ENCODE measurements at regions not wholly inside any gene's neighbourhood (a gene's known extent, or its start where the extent isn't known, plus 50 kb on each side); places are given as distances from the start of the nearest gene placed in this dataset.
"Not testable (repeated sequence)": the region's sequence is repeated elsewhere in the genome, so short reads cannot be mapped to it uniquely, and the experiment has no call there.

DNA sequence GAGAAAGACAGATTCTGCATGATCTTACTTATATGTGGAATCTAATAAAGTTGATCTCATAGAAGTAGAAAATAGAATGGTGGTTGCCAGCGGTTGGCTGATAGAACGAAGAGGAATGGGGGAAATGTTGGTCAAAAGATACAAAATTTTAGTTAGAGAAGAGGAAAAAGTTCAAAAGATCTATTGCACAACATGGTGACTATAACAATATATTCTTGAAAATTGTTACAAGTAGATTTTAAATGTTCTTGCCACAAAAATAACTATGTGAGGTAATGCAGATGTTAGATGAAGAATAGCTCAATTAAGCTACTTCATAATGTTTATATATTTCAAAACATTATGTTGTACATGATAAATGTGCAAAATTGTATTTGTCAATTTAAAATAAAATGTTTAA is 112.3 kb upstream of the SMIM30 start:
- no peak for DNase-seq (ENCODE audit: low read depth in 3 of 3)

DNA sequence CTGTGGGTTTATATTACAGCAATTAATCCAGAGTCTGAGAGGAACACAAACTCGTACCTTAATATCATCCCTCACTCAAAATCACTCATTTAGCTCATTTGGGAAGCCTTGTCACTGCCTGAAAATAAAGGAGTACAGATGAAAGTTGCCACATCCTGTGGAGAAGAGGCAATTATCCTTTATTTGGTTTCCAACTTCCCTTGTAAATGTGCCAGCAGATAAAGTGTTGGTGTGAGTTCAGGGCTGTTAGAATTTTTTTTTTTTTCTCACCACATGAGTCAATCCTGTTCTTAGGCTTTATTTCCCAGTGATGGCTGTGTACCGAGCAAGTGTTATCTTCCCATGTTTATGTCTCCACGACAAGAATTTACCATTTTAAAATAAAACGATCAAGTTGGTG is 99.0 kb upstream of the SMIM30 start:
- DNase-seq (ENCODE audit: low read depth in 3 of 3): no peak

DNA sequence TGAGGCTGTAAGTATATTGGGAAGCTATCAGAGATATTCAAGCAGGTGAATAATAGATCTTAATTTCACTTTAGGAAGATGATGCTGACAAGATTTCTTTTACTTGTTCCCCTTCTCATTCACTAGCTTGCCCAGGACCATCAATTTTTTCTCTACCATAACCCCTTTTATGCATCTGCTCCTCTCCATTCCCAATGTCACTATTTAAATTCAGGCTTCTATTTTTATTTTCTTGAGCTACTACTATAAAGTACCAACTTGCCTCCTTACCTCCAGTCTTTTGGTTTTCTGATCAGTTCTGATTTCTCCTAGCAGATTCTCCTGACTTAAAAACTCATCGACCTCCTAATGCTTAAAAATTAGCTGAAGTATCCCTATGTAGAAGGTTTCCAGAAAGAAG is 97.7 kb upstream of the SMIM30 start:
- no peak for DNase-seq (ENCODE audit: low read depth in 3 of 3)

DNA sequence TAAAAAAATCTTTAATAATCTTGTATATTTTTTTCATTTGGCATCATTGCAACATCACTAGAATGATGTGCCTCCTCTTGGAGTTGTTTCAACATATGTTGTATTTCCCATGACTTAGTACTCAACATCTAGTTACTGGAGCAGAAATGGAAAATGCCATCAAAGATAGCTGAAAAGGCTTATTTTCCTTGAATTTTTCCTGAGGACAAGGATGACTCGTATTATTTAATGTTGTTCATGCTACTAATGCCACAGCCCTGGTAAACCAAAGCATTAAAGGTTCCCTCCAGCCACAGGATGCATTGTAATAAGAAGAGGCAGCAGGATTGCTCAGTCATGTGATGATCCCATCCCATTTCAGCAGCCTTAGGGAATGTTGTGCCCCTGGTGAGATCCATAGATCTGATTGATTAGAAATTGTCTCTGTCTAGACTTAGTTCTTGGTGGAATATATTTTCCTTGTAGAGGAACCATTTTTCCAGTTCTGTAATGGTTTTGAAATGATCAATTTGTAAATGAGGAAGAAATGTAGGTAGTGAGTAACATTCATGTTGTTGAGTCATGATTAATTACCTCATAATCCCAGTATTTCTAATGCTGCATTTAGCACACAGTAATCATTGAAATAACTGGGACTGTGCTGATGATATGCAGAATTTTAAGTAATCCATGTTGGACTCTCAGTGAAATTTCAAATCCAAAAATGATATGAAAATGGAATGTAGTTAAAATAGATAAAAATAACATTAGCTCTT is 91.3 kb upstream of the SMIM30 start:
- no peak for DNase-seq (ENCODE audit: low read depth in 3 of 3)

DNA sequence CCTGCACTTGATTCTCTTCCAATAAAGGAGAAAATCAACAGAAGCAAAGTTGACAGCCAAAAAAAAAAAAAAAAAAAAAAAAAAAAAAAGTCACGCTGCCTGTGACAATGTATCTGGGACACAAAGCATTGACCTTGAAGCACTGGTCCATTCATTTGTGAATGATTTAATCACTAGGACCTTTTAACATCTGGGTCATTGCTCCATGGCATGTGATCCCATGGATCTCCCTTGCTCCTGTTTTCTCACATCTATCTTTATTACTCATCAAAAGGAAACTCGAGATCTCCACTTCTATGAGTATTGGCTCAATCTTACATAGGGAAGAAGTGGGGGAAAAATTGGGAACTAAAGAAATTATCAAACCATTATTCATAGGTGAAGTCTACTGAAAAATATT is 89.6 kb upstream of the SMIM30 start:
- DNase-seq (ENCODE audit: low read depth in 3 of 3): no peak

DNA sequence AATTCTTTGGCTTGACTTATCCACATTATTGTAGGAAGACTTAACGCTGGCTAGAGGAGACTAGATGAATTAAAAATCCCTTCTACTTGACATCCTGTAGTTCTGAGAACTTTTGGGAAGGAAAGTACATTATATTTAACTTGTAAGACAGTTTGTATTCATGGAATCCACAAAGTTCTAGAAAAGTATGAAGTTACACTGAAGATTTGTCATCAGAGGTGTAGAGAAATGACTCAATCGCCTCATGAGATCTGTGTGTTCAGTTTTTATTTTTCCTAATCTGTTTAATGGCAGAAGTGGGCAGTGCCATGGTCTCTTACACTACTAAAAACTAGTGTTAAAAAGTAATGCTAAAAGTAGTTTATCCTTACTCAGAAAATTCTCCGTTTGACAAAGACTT is 89.1 kb upstream of the SMIM30 start:
- DNase-seq (ENCODE audit: low read depth in 3 of 3): no peak

DNA sequence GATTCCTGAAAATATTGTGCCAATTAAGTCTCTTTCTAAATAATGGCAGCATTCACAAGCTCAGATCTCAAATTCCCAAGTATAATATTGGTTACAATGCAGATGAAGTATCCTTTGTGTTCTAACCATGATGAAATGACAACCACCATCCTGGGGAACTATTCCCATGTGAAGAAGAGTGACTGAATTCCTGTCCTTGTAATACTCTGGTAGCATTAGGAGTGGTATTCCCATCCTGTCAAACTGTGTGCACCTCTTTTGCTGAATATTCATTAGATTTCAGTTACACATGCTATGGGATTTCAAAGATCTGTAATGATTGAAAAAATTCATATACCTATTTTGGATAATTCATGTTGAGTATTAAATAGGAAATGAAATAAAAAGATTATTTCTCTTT is 86.1 kb upstream of the SMIM30 start:
- DNase-seq (ENCODE audit: low read depth in 3 of 3): no peak

DNA sequence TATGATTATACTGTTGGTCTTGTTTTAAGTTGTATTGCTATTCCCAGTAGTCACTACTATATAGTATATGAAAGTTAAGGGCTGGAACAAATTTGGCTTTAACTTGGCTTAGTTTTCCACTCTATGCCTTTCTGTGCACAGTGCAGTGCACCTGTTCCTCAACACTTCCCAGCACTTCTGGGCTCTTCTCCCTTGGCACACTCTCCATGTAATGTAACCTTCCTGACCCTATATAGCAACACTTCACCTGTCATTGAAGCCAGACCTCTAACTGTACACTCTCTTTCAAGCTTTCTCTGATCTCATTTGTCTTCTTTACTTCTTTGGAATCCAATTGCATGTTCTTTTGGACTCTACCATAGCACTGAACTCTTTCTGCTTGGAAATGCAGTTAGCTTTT is 83.9 kb upstream of the SMIM30 start:
- DNase-seq (ENCODE audit: low read depth in 3 of 3): no peak

DNA sequence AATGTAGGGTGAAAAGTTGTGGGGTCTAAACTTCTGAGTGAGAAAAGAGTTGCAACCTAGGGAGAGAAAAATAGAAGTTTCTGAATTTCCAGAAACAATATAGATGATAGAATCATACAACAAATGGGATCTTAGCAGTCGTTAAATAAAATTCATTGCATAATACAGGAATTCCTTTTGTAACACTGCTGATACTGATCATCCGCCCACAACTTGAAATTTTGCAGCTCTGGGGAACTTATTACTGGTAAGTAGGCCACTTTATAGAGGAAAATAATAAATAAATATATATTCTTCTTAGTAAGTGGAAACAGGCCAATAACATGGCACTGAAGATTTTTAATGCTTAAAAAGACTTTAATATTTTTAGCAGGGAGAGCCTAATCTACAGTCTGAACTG is 81.9 kb upstream of the SMIM30 start:
- DNase-seq (ENCODE audit: low read depth in 3 of 3): no peak

DNA sequence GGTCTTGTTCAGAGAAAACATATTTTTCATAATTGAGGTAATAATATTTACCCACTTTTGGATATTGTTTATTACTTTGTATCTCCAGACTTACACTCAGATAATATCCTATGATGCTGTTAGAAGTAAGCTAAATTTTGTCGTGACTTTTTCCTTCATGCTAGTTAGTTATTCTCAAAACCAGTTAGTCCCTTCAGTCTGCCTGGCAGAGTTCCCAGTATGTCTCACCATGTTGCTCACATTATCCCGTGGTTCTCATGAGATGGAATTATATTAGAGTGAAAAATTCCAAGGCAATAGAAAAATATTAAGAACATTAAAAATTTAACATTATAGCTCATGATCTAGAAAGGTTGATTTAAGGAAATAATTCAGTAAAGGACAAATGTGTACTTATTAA is 81.5 kb upstream of the SMIM30 start:
- no peak for DNase-seq (ENCODE audit: low read depth in 3 of 3)

DNA sequence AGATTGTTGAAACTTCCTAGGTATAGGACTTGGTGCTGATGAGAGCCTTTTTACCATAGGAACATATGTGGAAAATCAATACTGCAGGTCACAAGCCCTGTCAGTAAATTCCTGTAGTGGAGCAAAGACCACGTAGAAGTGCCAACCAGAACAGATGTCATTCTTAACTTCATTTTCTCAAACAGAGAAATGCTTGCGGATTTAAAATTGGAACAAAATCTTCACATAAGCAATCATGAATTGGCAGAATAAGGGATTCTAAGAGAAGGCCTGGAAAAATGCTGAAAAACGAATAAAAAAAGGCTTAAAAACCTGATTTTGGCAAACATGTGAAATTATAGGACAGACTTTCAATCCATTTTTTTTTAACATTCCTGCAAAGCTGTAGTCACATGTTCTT is 80.8 kb upstream of the SMIM30 start:
- no peak for DNase-seq (ENCODE audit: low read depth in 3 of 3)

DNA sequence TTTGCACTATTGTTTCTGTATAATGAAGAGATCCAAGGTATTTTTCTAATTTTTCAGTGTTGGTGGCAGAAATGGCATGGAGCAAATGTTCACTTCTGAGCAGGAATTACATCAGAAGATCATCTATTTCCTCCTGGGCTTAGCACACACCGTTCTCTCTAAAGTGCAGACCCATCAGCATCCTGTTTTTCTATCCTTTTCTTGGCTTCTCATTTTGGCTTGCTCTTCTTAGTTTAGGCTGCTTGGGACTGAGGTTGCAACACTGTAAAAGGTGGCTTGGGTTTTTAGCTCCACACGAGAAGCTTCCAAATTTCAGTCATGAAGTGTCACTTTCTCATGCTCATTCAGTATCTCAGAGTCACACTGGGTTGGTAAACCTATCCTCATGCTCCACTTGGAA is 79.9 kb upstream of the SMIM30 start:
- no peak for DNase-seq (ENCODE audit: low read depth in 3 of 3)

DNA sequence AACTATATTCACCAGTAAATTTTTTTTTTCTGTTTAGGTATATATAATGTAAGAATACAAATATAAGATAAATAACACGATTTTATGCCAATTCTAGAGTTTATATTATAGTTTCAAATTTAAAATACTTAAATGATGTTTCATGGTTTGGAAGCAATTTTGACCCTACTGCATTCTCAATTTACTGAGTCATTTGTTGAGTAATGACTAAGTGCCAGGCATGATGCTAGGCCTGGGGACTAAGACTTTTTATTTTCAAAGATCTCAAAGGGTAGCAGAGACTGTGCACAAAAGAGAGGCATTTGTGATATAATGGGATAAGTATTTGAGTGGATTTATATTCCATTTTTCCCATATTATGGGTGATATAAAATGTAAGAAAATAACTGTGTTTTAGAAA is 78.9 kb upstream of the SMIM30 start:
- no peak for DNase-seq (ENCODE audit: low read depth in 3 of 3)

DNA sequence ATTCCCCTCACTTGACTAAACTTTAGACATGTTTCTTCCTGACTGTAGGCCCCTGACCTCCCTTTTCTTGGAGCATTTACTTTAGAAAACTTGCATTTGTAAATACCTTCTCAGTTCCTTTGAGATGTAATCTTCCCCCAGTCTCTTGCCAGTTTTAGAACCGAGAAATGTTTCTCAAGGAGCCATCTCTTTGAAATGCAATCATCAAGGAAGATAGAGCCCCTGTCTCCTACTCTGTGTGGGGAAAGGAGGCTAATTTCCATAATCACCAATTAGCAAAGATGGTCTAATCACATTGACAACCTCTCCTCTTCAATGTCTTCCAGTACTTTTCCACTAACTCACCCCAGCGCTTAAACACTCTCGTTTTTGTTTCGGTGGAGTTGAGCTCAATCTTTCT is 70.0 kb upstream of the SMIM30 start:
- DNase-seq (ENCODE audit: low read depth in 3 of 3): no peak

DNA sequence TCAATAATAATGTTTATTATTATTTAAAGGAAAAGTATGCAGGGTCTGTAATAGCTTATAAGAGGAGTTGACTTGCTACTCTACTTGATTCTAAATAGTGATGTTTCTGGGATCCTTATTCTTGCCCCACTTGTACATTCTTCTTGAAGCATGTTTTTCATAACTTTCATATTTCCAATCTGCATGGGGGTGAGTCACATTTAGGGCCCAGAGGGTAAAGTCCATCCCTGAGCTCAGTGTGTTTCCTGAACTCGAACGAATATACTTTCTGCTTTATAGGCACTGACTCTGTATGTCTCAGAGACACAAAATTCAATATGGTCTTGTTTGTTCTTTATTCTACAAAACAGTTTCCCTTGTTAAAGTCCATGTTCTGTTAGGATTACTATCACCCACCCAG is 61.0 kb upstream of the SMIM30 start:
- DNase-seq (ENCODE audit: low read depth in 3 of 3): no peak

DNA sequence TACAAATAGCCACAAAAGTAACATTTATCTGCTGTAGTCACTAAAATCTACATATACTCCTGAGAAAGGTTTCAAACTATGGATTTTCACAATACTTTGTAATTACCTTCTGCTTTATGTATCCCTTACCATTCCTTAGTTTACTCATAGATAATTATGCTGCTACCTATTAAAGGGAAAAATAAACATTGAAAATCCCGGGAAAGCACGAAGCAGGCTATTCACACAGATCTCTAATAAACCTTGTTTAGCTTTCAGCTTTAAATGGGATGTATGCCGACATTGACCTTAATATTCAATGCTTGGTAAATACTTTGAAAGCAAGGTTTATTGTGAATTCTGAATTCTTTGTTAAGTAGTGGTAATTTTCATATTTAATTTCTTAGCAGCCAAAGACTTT is 58.5 kb upstream of the SMIM30 start:
- DNase-seq (ENCODE audit: low read depth in 3 of 3): no peak

DNA sequence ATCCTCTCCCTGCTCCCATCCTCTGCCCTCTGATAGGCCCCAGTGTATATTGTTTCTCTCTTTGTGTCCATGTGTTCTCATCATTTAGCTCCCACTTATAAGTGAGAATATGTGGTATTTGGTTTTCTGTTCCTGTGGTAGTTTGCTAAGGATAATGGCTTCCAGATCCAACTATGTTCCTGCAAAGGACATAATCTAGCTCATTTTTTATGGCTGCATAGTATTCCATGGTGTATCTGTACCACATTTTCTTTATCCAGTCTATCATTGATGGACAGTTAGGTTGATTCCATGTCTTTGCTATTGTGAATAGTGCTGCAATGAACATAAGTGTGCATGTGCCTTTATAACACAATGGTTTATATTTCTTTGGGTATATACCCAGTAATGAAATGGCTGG is 57.8 kb upstream of the SMIM30 start:
- DNase-seq (ENCODE audit: low read depth in 3 of 3): not testable (repeated sequence)

DNA sequence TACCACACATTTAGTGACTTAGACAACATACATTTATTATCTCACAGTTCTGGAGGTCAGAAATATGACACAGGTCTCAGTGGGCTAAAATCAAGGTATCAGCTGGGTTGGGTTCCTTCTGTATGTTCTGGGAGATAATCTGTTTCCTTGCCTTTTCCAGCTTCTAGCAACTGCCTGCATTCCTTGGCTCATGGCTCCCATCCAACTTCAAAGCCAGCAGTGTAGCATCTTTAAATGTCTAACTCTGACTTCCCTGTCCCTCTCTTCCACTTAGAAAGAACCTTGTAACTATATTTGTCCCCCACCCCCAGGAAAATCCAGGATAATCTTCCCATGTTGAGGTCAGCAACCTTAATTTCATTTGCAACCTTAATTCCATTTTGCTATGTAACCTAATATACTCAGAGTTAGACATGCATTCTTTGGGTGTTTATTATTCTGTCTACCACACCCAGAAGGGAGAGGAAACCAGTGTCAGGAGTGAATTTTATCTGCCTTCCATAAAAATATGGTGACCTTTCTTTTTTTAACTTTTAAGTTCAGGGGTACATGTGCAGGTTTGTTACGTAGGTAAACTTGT is 57.3 kb upstream of the SMIM30 start:
- DNase-seq (ENCODE audit: low read depth in 3 of 3): no peak

DNA sequence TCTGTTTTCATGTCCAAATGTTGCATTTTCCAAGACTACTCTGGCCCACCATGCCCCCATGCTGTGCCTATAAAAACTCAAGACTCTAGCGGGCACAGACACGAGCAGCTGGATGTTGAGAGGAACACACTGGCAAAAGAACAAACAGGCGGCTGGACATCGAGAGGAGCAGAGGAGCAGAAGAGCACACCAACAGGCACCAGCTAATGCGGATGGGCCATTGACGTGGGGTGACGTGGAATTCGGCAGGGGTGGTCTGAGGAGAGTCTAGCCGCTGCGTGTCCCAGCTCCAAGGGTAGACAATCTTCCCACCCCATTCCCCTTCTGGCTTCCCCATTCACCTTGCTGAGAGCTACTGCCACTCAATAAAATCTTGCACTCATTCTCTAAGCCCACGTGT is 54.4 kb upstream of the SMIM30 start:
- DNase-seq (ENCODE audit: low read depth in 3 of 3): no peak

DNA sequence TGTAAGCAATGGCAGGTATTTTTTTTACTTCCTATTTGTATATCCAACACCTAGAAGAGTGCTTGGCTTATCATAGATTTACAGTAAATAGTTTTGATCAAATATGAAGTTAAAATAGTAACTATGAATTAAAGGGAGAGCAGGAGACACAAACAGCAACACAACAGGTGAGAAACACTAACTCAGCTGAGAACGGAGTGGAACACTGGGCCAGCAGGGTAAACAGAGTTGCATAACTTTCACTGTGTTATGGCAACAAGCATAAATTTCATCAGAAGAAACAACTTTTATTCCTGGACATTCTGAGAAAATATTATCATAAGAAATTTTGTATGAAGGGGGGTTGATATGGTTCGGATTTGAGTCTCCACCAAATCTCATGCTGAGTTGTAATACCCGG is 52.2 kb upstream of the SMIM30 start:
- DNase-seq (ENCODE audit: low read depth in 3 of 3): no peak
